GM12872 (cell line): ENCODE measurements at regions not wholly inside any gene's neighbourhood (a gene's known extent, or its start where the extent isn't known, plus 50 kb on each side); places are given as distances from the start of the nearest gene placed in this dataset.

ENCODE experiments used
- CTCF ChIP-seq: IDR thresholded peaks from 3 replicates; pipeline ENCODE4 v1.5.1; 2011; ENCODE audit warnings: low read depth, mild to moderate bottlenecking, low read length, moderate library complexity; ENCODE audit not compliant: insufficient read depth

DNA sequence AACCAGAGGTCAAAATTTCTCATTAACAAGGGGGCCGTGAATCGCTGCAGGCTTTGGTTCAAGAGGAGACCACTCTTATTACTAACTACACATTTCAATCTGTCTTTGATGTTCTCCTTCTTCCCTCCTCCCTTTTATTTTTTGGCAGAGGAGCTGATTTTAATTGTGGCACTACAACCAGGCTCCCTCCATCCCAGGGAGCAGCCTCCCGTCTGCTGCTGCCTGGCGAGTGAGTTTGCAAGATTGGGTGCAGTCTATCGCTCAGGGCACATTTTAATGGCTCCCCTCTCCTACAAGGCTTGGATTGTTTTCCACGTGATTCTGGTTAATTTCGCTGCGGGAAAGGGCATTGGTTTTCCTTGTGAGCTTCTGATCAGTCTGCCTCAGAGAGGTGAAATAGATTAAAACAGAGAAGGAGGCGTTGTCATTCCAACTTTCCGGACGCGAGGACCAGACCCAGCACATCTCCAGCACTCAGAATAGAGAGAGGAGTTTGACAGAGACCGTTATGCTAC is 81.4 kb downstream of the KCTD15 start:
- TF ChIP-seq CTCF = no peak

- TF ChIP-seq CTCF = no peak
Observed at GRCh38 chr19:33878910-33879810, 82.5 kb downstream of the KCTD15 start.

DNA sequence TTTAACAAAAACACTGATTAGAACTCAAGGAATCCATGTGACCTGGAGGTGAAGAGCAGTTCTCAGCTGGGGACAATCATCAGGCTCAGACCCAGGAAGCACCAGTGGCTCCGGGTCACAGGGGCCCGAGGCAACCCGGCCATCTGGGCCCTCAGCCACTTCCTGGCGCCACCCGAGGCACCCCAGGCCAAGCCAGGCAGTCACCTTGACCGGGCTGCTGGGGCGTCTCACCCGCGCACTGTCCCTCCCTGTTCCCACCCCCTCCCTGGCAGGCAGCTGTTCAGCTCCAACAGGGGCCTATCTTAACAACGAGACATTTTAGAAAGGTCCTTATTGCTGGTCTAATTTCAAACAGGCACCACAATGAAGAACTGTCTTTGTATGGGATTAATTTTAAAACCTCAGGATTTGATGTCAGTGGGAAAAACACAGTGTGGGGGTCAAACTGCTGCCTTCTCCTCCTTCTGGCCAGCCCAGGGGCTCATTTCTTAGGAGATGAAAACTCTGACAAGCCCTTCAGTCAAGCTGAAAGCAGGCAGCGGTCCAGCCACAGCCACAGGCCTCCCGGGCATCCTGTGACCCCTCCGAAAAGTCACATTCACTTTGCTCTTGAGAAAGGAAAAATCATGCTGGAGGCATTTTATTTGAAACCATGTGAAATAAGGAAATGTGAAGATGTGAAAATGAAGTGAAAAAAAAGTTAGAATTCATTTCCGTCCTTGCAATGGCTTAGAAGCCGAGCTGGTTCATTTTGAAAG is 83.3 kb downstream of the KCTD15 start:
- no peak for TF ChIP-seq CTCF

GRCh38 chr19:33883859-33884519 is 87.3 kb downstream of the KCTD15 start:
- TF ChIP-seq CTCF = no peak

- TF ChIP-seq CTCF = no peak
Observed at GRCh38 chr19:33885236-33885635, 88.6 kb downstream of the KCTD15 start.

- no peak for TF ChIP-seq CTCF
Observed at GRCh38 chr19:33887891-33888290, 91.2 kb downstream of the KCTD15 start.

DNA sequence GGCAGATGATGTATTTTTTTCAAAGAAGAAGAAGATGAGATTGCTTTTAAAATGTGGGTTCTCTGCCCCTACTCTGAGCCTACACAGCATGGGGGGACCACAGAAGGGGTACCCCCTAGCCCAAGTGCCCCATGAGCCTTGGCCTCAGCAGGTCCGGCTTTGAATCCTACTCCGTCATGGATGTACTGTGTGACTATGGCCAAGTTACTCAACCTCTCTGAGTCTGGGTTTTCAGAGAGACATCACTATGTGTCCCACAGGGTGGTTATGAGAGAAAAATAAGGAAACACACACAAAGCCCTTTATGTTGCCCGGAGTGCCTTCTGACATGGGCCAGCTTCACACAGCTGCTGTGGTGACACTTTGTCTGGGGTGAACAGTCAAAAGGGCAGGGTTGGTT is 92.0 kb downstream of the KCTD15 start:
- TF ChIP-seq CTCF = no peak
